Transverse colon (tissue), 3 donors: ENCODE measurements at regions not wholly inside any gene's neighbourhood (a gene's known extent, or its start where the extent isn't known, plus 50 kb on each side); places are given as distances from the start of the nearest gene placed in this dataset.

Experiments used
- CTCF ChIP-seq, 5 experiments: fragments of 200-600 bp in 3 of 5; fragments of 450-650 bp in 2 of 5; sonication (generic) in 3 of 5; IDR thresholded peaks; 1 replicate in 2 of 5; 2 replicates in 3 of 5; pipeline ENCODE4 v1.5.1; 2016 to 2017; ENCODE audit warnings: antibody characterized with exemption in 5 of 5, inconsistent platforms in 3 of 5, mild to moderate bottlenecking in 2 of 5, moderate library complexity in 1 of 5
- EP300 ChIP-seq: sonication (generic); formaldehyde crosslinking; IDR thresholded peaks from one replicate; pipeline ENCODE4 v1.6.1; 2017; ENCODE audit warnings: antibody characterized with exemption, low read depth
- POLR2A ChIP-seq: fragments of 450-650 bp; IDR thresholded peaks from one replicate; pipeline ENCODE4 v1.6.1; 2016; ENCODE audit warnings: antibody characterized with exemption, mild to moderate bottlenecking, moderate library complexity

DNA sequence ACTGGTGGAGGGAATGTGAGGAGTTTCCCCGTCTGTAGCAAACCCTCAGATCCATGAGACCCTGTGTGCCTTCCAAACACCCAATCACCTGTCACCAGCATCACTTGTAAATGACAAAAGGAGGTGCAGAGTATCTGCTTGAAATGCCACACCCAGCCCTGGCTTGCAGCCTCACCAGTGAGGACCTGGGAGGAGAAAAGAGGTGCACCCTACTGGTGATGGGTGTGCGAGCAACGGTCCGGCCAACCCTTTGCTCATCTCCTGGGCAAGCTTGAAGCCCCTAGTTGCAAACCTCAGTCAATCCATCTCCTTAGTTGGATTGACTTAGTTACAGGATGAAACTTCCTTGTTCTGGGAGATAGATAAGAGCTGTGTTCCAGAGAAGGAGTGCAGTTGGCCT, 62.4 kb upstream of the WAPL start:
- TF ChIP-seq CTCF (IDR thresholded peaks at IDR 0.05) (no peak), EP300 (no peak), POLR2A (no peak)
